CD4-positive, alpha-beta T cell treated with Interleukin-12 subunit alpha and Interleukin-12 subunit beta, for 1 hour (primary cell): ENCODE measurements at regions not wholly inside any gene's neighbourhood (a gene's known extent, or its start where the extent isn't known, plus 50 kb on each side); places are given as distances from the start of the nearest gene placed in this dataset.
"Not testable (repeated sequence)": the region's sequence is repeated elsewhere in the genome, so short reads cannot be mapped to it uniquely, and the experiment has no call there.

Source experiments
- DNase-seq: peaks from one replicate; pipeline ENCODE4 v3.0.0-alpha.2; 2020

GRCh38 chr11:97990162-97990920 lies 1030.4 kb upstream of the CNTN5 start:
- no peak for DNase-seq

- no peak for DNase-seq
Observed at GRCh38 chr11:97993562-97993961, 1027.2 kb upstream of the CNTN5 start.

GRCh38 chr11:97995874-97996273 lies 1024.9 kb upstream of the CNTN5 start:
- DNase-seq: no peak

GRCh38 chr11:97996762-97997161 lies 1024.0 kb upstream of the CNTN5 start:
- no peak for DNase-seq

GRCh38 chr11:98003606-98004371 lies 1017.0 kb upstream of the CNTN5 start:
- DNase-seq: no peak

GRCh38 chr11:98007072-98007471 lies 1013.7 kb upstream of the CNTN5 start:
- DNase-seq: no peak

GRCh38 chr11:98027652-98028051 lies 993.1 kb upstream of the CNTN5 start:
- no peak for DNase-seq

- no peak for DNase-seq
Observed at GRCh38 chr11:98029832-98030231, 990.9 kb upstream of the CNTN5 start.

- DNase-seq: no peak
Observed at GRCh38 chr11:98036810-98037209, 983.9 kb upstream of the CNTN5 start.

GRCh38 chr11:98040061-98040808 lies 980.5 kb upstream of the CNTN5 start:
- no peak for DNase-seq

- DNase-seq: no peak
Observed at GRCh38 chr11:98047647-98048046, 973.1 kb upstream of the CNTN5 start.

GRCh38 chr11:98053851-98054250 lies 966.9 kb upstream of the CNTN5 start:
- DNase-seq: no peak

GRCh38 chr11:98056945-98057344 lies 963.8 kb upstream of the CNTN5 start:
- DNase-seq: no peak

- no peak for DNase-seq
Observed at GRCh38 chr11:98059488-98059887, 961.3 kb upstream of the CNTN5 start.

- DNase-seq: no peak
Observed at GRCh38 chr11:98060759-98061158, 960.0 kb upstream of the CNTN5 start.

GRCh38 chr11:98061858-98062257 lies 958.9 kb upstream of the CNTN5 start:
- no peak for DNase-seq

- DNase-seq: no peak
Observed at GRCh38 chr11:98062714-98063113, 958.0 kb upstream of the CNTN5 start.

GRCh38 chr11:98068251-98068650 lies 952.5 kb upstream of the CNTN5 start:
- no peak for DNase-seq

- DNase-seq: not testable (repeated sequence)
Observed at GRCh38 chr11:98069147-98069546, 951.6 kb upstream of the CNTN5 start.

- no peak for DNase-seq
Observed at GRCh38 chr11:98069861-98070260, 950.9 kb upstream of the CNTN5 start.

- no peak for DNase-seq
Observed at GRCh38 chr11:98090861-98091505, 929.8 kb upstream of the CNTN5 start.

GRCh38 chr11:98099371-98099770 lies 921.4 kb upstream of the CNTN5 start:
- no peak for DNase-seq

GRCh38 chr11:98100689-98101088 lies 920.1 kb upstream of the CNTN5 start:
- no peak for DNase-seq
